HG02885 (cell line): ENCODE measurements at regions not wholly inside any gene's neighbourhood (a gene's known extent, or its start where the extent isn't known, plus 50 kb on each side); places are given as distances from the start of the nearest gene placed in this dataset.
"Not testable (repeated sequence)": the region's sequence is repeated elsewhere in the genome, so short reads cannot be mapped to it uniquely, and the experiment has no call there.

Experiments used
- ATAC-seq: cut with Tn5 transposase; IDR thresholded peaks from one replicate; pipeline ENCODE4 v1.9.1; 2021; ENCODE audit warnings: mild to moderate bottlenecking; ENCODE audit not compliant: unreplicated experiment, poor library complexity

GRCh38 chr7:73244782-73245311 is 63.8 kb downstream of the NSUN5 start:
- ATAC-seq = not testable (repeated sequence)

GRCh38 chr7:73234994-73235717 is 73.5 kb downstream of the NSUN5 start:
- ATAC-seq = peak; percentile 94

- ATAC-seq = not testable (repeated sequence)
These were observed 82.9 kb downstream of the NSUN5 start for GRCh38 chr7:73225745-73226144.

GRCh38 chr7:73221724-73222123 is 86.9 kb downstream of the NSUN5 start:
- ATAC-seq = peak; percentile 42

GRCh38 chr7:73220766-73221370 is 87.8 kb downstream of the NSUN5 start:
- ATAC-seq = peak; percentile 42

- peak; percentile 88 for ATAC-seq
These were observed 88.3 kb downstream of the NSUN5 start for GRCh38 chr7:73220357-73220756.

GRCh38 chr7:73218802-73219201 is 89.8 kb downstream of the NSUN5 start:
- ATAC-seq = not testable (repeated sequence)

- ATAC-seq = not testable (repeated sequence)
These were observed 92.5 kb downstream of the NSUN5 start for GRCh38 chr7:73216046-73216675.

- not testable (repeated sequence) for ATAC-seq
These were observed 93.4 kb downstream of the NSUN5 start for GRCh38 chr7:73215232-73215631.

- ATAC-seq = not testable (repeated sequence)
These were observed 94.2 kb downstream of the NSUN5 start for GRCh38 chr7:73214471-73214870.

GRCh38 chr7:73213076-73213475 is 95.5 kb downstream of the NSUN5 start:
- ATAC-seq = peak; percentile 30

GRCh38 chr7:73205594-73205993 is 103.0 kb downstream of the NSUN5 start:
- ATAC-seq = not testable (repeated sequence)

GRCh38 chr7:73204898-73205297 is 103.7 kb downstream of the NSUN5 start:
- ATAC-seq = not testable (repeated sequence)

GRCh38 chr7:73203312-73203711 is 105.3 kb downstream of the NSUN5 start:
- not testable (repeated sequence) for ATAC-seq

GRCh38 chr7:73201264-73201663 is 107.4 kb downstream of the NSUN5 start:
- not testable (repeated sequence) for ATAC-seq

GRCh38 chr7:73200518-73201099 is 108.0 kb downstream of the NSUN5 start:
- not testable (repeated sequence) for ATAC-seq

GRCh38 chr7:73193991-73194390 is 108.2 kb upstream of the SPDYE9 start:
- not testable (repeated sequence) for ATAC-seq

GRCh38 chr7:73190483-73191155 is 104.8 kb upstream of the SPDYE9 start:
- ATAC-seq = not testable (repeated sequence)

- not testable (repeated sequence) for ATAC-seq
These were observed 102.4 kb upstream of the SPDYE9 start for GRCh38 chr7:73188287-73188686.
